AG10803 (cell line): ENCODE measurements at regions not wholly inside any gene's neighbourhood (a gene's known extent, or its start where the extent isn't known, plus 50 kb on each side); places are given as distances from the start of the nearest gene placed in this dataset.

Source experiments
- DNase-seq: peaks from one replicate; pipeline ENCODE4 v3.0.0; 2010; ENCODE audit warnings: low read depth
- H3K4me3 ChIP-seq: 2 replicates; pipeline ENCODE4 v1.5.1; 2011; ENCODE audit warnings: mild to moderate bottlenecking, low read length, control low read depth
- TF ChIP-seq, protein P1 (sequence below): conservative IDR thresholded peaks from 2 replicates; pipeline ENCODE4 v1.5.1; 2011; ENCODE audit warnings: mild to moderate bottlenecking, low read length, control low read depth, inconsistent platforms

- TF ChIP-seq, protein P1, sequence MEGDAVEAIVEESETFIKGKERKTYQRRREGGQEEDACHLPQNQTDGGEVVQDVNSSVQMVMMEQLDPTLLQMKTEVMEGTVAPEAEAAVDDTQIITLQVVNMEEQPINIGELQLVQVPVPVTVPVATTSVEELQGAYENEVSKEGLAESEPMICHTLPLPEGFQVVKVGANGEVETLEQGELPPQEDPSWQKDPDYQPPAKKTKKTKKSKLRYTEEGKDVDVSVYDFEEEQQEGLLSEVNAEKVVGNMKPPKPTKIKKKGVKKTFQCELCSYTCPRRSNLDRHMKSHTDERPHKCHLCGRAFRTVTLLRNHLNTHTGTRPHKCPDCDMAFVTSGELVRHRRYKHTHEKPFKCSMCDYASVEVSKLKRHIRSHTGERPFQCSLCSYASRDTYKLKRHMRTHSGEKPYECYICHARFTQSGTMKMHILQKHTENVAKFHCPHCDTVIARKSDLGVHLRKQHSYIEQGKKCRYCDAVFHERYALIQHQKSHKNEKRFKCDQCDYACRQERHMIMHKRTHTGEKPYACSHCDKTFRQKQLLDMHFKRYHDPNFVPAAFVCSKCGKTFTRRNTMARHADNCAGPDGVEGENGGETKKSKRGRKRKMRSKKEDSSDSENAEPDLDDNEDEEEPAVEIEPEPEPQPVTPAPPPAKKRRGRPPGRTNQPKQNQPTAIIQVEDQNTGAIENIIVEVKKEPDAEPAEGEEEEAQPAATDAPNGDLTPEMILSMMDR = no peak
- no peak for DNase-seq
- no peak overlapping the region for H3K4me3 ChIP-seq
These were observed 161.5 kb upstream of the TOX3 start for GRCh38 chr16:52708476-52708875.

DNA sequence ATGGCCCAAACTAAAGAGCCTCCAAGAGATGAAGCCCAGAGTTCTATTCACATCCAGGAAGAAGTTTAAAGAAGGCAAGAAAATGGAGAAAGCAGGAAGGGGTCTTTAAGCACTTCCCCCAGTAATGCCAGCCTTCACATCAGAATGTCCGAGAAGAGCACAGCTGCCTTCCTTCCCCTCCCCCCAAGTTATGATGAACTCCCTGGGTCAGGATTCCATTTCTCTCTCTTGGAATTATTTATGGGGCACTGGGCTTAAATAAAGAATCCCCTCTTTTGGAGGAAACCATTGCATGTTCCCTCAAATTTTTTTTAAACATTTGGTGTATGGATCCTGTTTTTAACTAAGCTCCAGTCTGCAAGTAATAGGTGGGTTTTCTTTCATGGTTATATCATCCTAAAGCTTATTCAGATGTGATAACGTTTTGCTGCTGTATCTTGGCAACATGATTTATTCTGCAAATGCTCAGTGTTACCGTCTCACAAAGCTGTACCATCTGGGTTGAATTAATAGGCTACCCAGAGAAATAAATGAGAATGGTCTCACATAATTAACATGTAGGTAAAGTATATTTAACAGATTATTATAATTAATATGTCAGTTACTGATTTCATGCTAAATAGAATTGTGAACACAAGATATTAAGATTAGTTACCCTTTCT is 160.9 kb upstream of the TOX3 start:
- no peak for DNase-seq
- TF ChIP-seq, protein P1 = no peak

GRCh38 chr16:52705122-52705521 is 158.2 kb upstream of the TOX3 start:
- no peak for DNase-seq
- H3K4me3 ChIP-seq = no peak overlapping the region
- TF ChIP-seq, protein P1 = no peak

More for the DNA sequence above, 160.9 kb upstream of the TOX3 start:
- H3K4me3 ChIP-seq = no peak overlapping the region

DNA sequence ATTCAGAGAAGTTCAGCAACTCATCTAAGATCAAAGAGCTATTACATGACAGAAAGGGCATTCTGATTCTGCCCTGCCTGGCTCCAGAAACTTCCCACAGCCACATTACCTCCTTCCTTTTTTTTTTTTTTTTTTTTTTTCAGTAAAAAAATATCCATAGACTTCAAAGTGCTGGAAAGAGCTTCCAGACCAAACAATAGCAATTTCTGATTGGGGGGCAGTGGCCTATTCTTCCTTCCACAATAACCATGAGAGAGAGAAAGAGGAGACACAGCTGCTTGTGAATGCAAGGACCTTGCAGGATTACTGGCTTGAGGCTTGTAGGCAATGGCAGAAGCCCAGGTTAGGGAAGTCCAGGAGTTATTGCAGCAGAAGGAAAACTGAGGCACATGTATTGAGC is 151.0 kb upstream of the TOX3 start:
- no peak overlapping the region for H3K4me3 ChIP-seq
- TF ChIP-seq, protein P1 = no peak
- DNase-seq = no peak

DNA sequence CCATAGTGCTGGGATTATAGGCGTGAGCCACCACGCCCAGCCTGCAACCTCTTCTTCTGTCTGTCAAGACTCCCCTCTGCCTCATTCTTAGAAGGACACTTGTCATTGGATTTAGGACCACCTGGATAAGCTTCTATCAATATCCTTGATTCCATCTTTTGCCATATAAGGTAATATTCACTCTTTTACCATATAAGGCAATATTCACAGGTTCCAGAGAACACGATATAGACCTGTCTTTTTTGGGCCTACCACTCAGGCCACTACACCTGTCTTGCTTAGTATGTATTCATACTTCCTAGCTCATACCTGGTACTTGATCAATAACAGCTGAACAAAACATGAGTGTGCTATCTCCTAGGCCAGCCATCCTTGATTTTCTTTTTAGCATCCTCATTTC is 149.2 kb upstream of the TOX3 start:
- TF ChIP-seq, protein P1 = no peak
- DNase-seq = no peak

GRCh38 chr16:52690468-52690867 is 143.5 kb upstream of the TOX3 start:
- H3K4me3 ChIP-seq = no peak overlapping the region
- TF ChIP-seq, protein P1 = no peak
- no peak for DNase-seq

More for the DNA sequence above, 149.2 kb upstream of the TOX3 start:
- H3K4me3 ChIP-seq = no peak overlapping the region

DNA sequence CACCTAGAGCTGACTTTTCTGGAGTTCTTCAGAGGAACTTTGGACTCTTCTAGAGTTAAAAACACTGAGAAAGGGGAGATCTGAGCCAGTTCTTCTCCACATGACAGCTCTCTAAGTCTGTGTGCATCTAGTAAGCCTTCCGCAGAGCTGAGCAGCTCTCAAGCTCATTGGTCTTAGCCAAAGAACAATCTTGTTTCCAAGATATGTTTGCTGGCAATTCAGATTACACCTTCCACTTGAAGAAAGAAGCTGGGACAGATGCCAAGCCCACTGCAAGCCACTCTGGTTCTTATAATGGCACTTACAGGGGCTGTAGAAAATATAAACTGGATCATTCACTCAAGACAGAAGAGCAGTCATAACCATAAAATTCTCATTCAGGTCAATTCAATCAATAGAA is 134.1 kb upstream of the TOX3 start:
- no peak overlapping the region for H3K4me3 ChIP-seq
- TF ChIP-seq, protein P1 = no peak
- no peak for DNase-seq
